Gastrocnemius medialis (tissue), 4 donors: ENCODE measurements at regions not wholly inside any gene's neighbourhood (a gene's known extent, or its start where the extent isn't known, plus 50 kb on each side); places are given as distances from the start of the nearest gene placed in this dataset.

ENCODE experiments used
- ATAC-seq, 2 donors: fragments of 150-250 bp; one replicate each; pipeline ENCODE4 v1.9.1; 2016
- DNase-seq, 2 donors: peaks; one replicate each; pipeline ENCODE4 v3.0.0-alpha.2; 2019
- H3K27ac ChIP-seq, 4 donors: fragments of 200-600 bp; sonication (generic); 1 replicate in 1 of 4; 2 replicates in 3 of 4; pipeline ENCODE4 v1.5.1; 2016 to 2018; ENCODE audit warnings: mild to moderate bottlenecking in 2 of 4, moderate library complexity in 1 of 4
- H3K27me3 ChIP-seq, 3 donors: fragments of 200-600 bp; sonication (generic) in 2 of 3; 1 replicate in 1 of 3; 2 replicates in 2 of 3; pipeline versions ENCODE4 v1.5.1 to v1.6.0; 2016 to 2019; ENCODE audit warnings: mild to moderate bottlenecking in 1 of 3, moderate library complexity in 1 of 3
- H3K36me3 ChIP-seq, 2 donors: fragments of 200-600 bp; sonication (generic) in 1 of 2; one replicate each; pipeline ENCODE4 v1.5.1; 2017 to 2018
- H3K4me1 ChIP-seq, 2 donors: fragments of 200-600 bp; sonication (generic) in 1 of 2; one replicate each; pipeline ENCODE4 v1.5.1; 2016 to 2017; ENCODE audit warnings: mild to moderate bottlenecking in 2 of 2
- H3K4me3 ChIP-seq, 4 donors: fragments of 200-600 bp; sonication (generic) in 3 of 4; 1 replicate in 1 of 4; 2 replicates in 3 of 4; pipeline ENCODE4 v1.5.1; 2016 to 2019; ENCODE audit warnings: mild to moderate bottlenecking in 2 of 4
- H3K9me3 ChIP-seq, 3 donors: fragments of 200-600 bp; sonication (generic) in 2 of 3; 1 replicate in 1 of 3; 2 replicates in 2 of 3; pipeline ENCODE4 v1.5.1; 2016 to 2019
- CTCF ChIP-seq, 5 experiments: fragments of 450-650 bp in 3 of 5; fragments of 200-600 bp in 2 of 5; sonication (generic) in 2 of 5; IDR thresholded peaks in 4 of 5; conservative IDR thresholded peaks in 1 of 5; 1 replicate in 4 of 5; 2 replicates in 1 of 5; pipeline ENCODE4 v1.5.1; 2016 to 2019; ENCODE audit warnings: antibody characterized with exemption in 5 of 5, mild to moderate bottlenecking in 3 of 5, moderate library complexity in 3 of 5
- POLR2A ChIP-seq, 2 donors: fragments of 450-650 bp; IDR thresholded peaks; one replicate each; pipeline ENCODE4 v1.6.1; 2017; ENCODE audit warnings: antibody characterized with exemption in 2 of 2, mild to moderate bottlenecking in 2 of 2, moderate library complexity in 2 of 2
- in situ Hi-C, 4 donors: fragments of 200-750 bp; cut with MboI; loops; one replicate each; pipeline versions ENCODE4 v1.15.0 to v1.8.0; 2017; ENCODE audit warnings: low sequenced_read_pairs in 4 of 4
- intact Hi-C: fragments of 100-400 bp; cut with DNase I; formaldehyde crosslinking; loops from one replicate; pipeline ENCODE4 v1.15.1; 2023; ENCODE audit warnings: low total_unique reads

GRCh38 chr6:168867247-168868102, 386.2 kb downstream of the THBS2 start:
- DNase-seq (no peak), ATAC-seq (no peak)
- H3K27ac ChIP-seq = no peak overlapping the region
- intact Hi-C loops (loop anchor here (1.0 kb wide), 1 partner anchor 30 kb away; no protein-coding TSS in a partner anchor), in situ Hi-C loops (no loop called here)
- H3K4me1 ChIP-seq = peaks cover 0 to 10% of the 10 kb centered on the region in 2 donors
- H3K36me3 ChIP-seq = no peaks in the 10 kb centered on the region
- no peaks in the 10 kb centered on the region for H3K9me3 ChIP-seq
- peaks cover 0 to 7% (median 0%) of the 10 kb centered on the region in 3 donors for H3K27me3 ChIP-seq
- TF ChIP-seq CTCF (IDR thresholded peaks at IDR 0.05 in 4 of 5, conservative IDR thresholded peaks at IDR 0.05 in 1 of 5) (no peak), POLR2A (IDR thresholded peaks at IDR 0.05) (no peak)
- H3K4me3 ChIP-seq = no peak overlapping the region

GRCh38 chr6:168866534-168866933, 387.1 kb downstream of the THBS2 start:
- H3K9me3 ChIP-seq = no peaks in the 10 kb centered on the region
- in situ Hi-C loops = no loop called here
- TF ChIP-seq CTCF (IDR thresholded peaks at IDR 0.05 in 4 of 5, conservative IDR thresholded peaks at IDR 0.05 in 1 of 5) (no peak), POLR2A (IDR thresholded peaks at IDR 0.05) (no peak)
- H3K4me1 ChIP-seq = peaks cover 0 to 10% of the 10 kb centered on the region in 2 donors
- intact Hi-C loops = no loop called here
- no peak overlapping the region for H3K4me3 ChIP-seq
- H3K27me3 ChIP-seq = no peaks in the 10 kb centered on the region
- DNase-seq (no peak), ATAC-seq (no peak)
- H3K27ac ChIP-seq = no peak overlapping the region
- H3K36me3 ChIP-seq = no peaks in the 10 kb centered on the region

- ATAC-seq = peak in 1 of 2 donors; percentile 88
- Histone ChIP-seq H3K36me3 (no peaks in the 10 kb centered on the region), H3K4me1 (peaks cover 0 to 10% of the 10 kb centered on the region in 2 donors), H3K27me3 (no peaks in the 10 kb centered on the region), H3K27ac (no peak overlapping the region), H3K4me3 (no peak overlapping the region), H3K9me3 (no peaks in the 10 kb centered on the region)
- no peak for DNase-seq
- in situ Hi-C loops = no loop called here
- TF ChIP-seq POLR2A (IDR thresholded peaks at IDR 0.05) = no peak
- TF ChIP-seq CTCF (IDR thresholded peaks at IDR 0.05 in 4 of 5, conservative IDR thresholded peaks at IDR 0.05 in 1 of 5) = no peak
- intact Hi-C loops = no loop called here
Measured at GRCh38 chr6:168865522-168865921, 388.1 kb downstream of the THBS2 start.

GRCh38 chr6:168864541-168865460, 388.8 kb downstream of the THBS2 start:
- H3K27me3 ChIP-seq = no peaks in the 10 kb centered on the region
- no peak overlapping the region for H3K27ac ChIP-seq
- TF ChIP-seq POLR2A (IDR thresholded peaks at IDR 0.05) = no peak
- no peak for TF ChIP-seq CTCF (IDR thresholded peaks at IDR 0.05 in 4 of 5, conservative IDR thresholded peaks at IDR 0.05 in 1 of 5)
- H3K4me3 ChIP-seq = no peak overlapping the region
- ATAC-seq = no peak
- no peaks in the 10 kb centered on the region for H3K9me3 ChIP-seq
- intact Hi-C loops (no loop called here), in situ Hi-C loops (no loop called here)
- no peaks in the 10 kb centered on the region for H3K36me3 ChIP-seq
- H3K4me1 ChIP-seq = peaks cover 0 to 10% of the 10 kb centered on the region in 2 donors
- DNase-seq = no peak
